ENCODE measurements at regions not wholly inside any gene's neighbourhood (a gene's known extent, or its start where the extent isn't known, plus 50 kb on each side); places are given as distances from the start of the nearest gene placed in this dataset.

- Histone ChIP-seq H3K4me2 (ENCODE audit: low read length) (no peak overlapping the region), H3K36me3 (ENCODE audit: control insufficient read depth, low read length) (no peaks in the 10 kb centered on the region), H3K27ac (ENCODE audit: low read depth, low read length) (no peak overlapping the region), H3K4me1 (ENCODE audit: control insufficient read depth, low read length) (no peaks in the 10 kb centered on the region), H4K20me1 (ENCODE audit: control insufficient read depth, insufficient read depth, low read depth, low read length) (no peaks in the 10 kb centered on the region), H3K9me2 (replicated peaks; ENCODE audit: control insufficient read depth, low read length) (no peaks in the 10 kb centered on the region; the same call in 1 of the 2 replicates), H3K9me3 (ENCODE audit: control insufficient read depth, insufficient read depth, low read length) (no peaks in the 10 kb centered on the region), H3F3A (ENCODE audit: control insufficient read depth, insufficient read depth) (no peaks in the 10 kb centered on the region), H3K79me2 (ENCODE audit: control insufficient read depth, low read length) (no peaks in the 10 kb centered on the region), H3K4me3 (ENCODE audit: low read length) (no peak overlapping the region), H3K27me3 (ENCODE audit: control insufficient read depth, low read length) (no peaks in the 10 kb centered on the region)
- TF ChIP-seq EZH2phosphoT487 (IDR thresholded peaks at IDR 0.05; ENCODE audit: borderline replicate concordance, low read length) = no peak
- TF ChIP-seq, protein P1, sequence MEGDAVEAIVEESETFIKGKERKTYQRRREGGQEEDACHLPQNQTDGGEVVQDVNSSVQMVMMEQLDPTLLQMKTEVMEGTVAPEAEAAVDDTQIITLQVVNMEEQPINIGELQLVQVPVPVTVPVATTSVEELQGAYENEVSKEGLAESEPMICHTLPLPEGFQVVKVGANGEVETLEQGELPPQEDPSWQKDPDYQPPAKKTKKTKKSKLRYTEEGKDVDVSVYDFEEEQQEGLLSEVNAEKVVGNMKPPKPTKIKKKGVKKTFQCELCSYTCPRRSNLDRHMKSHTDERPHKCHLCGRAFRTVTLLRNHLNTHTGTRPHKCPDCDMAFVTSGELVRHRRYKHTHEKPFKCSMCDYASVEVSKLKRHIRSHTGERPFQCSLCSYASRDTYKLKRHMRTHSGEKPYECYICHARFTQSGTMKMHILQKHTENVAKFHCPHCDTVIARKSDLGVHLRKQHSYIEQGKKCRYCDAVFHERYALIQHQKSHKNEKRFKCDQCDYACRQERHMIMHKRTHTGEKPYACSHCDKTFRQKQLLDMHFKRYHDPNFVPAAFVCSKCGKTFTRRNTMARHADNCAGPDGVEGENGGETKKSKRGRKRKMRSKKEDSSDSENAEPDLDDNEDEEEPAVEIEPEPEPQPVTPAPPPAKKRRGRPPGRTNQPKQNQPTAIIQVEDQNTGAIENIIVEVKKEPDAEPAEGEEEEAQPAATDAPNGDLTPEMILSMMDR (IDR thresholded peaks at IDR 0.05; ENCODE audit: low read depth, low read length, poor library complexity, severe bottlenecking) = no peak
These were observed 636.6 kb upstream of the GOT2 start for GRCh38 chr16:59370717-59371116.

- Histone ChIP-seq H4K20me1 (ENCODE audit: control insufficient read depth, insufficient read depth, low read depth, low read length) (no peaks in the 10 kb centered on the region), H3K79me2 (ENCODE audit: control insufficient read depth, low read length) (no peaks in the 10 kb centered on the region), H3K9me2 (replicated peaks; ENCODE audit: control insufficient read depth, low read length) (no peaks in the 10 kb centered on the region), H3K9me3 (ENCODE audit: control insufficient read depth, insufficient read depth, low read length) (no peaks in the 10 kb centered on the region), H3K27me3 (ENCODE audit: control insufficient read depth, low read length) (no peaks in the 10 kb centered on the region), H3K4me2 (ENCODE audit: low read length) (no peak overlapping the region), H3F3A (ENCODE audit: control insufficient read depth, insufficient read depth) (no peaks in the 10 kb centered on the region), H3K4me1 (ENCODE audit: control insufficient read depth, low read length) (no peaks in the 10 kb centered on the region), H3K4me3 (ENCODE audit: low read length) (no peak overlapping the region), H3K36me3 (ENCODE audit: control insufficient read depth, low read length) (no peaks in the 10 kb centered on the region), H3K27ac (ENCODE audit: low read depth, low read length) (no peak overlapping the region)
- TF ChIP-seq EZH2phosphoT487 (IDR thresholded peaks at IDR 0.05; ENCODE audit: borderline replicate concordance, low read length) = no peak
- TF ChIP-seq, protein P1 (IDR thresholded peaks at IDR 0.05; ENCODE audit: low read depth, low read length, poor library complexity, severe bottlenecking) = no peak
These were observed 635.4 kb upstream of the GOT2 start for GRCh38 chr16:59369523-59369922.

GRCh38 chr16:59368586-59368985 is 634.5 kb upstream of the GOT2 start:
- Histone ChIP-seq H3F3A (ENCODE audit: control insufficient read depth, insufficient read depth) (no peaks in the 10 kb centered on the region), H3K4me1 (ENCODE audit: control insufficient read depth, low read length) (no peaks in the 10 kb centered on the region), H3K27ac (ENCODE audit: low read depth, low read length) (no peak overlapping the region), H3K79me2 (ENCODE audit: control insufficient read depth, low read length) (no peaks in the 10 kb centered on the region), H3K9me3 (ENCODE audit: control insufficient read depth, insufficient read depth, low read length) (no peaks in the 10 kb centered on the region), H3K4me3 (ENCODE audit: low read length) (no peak overlapping the region), H3K36me3 (ENCODE audit: control insufficient read depth, low read length) (no peaks in the 10 kb centered on the region), H3K9me2 (replicated peaks; ENCODE audit: control insufficient read depth, low read length) (no peaks in the 10 kb centered on the region), H3K27me3 (ENCODE audit: control insufficient read depth, low read length) (no peaks in the 10 kb centered on the region), H3K4me2 (ENCODE audit: low read length) (no peak overlapping the region), H4K20me1 (ENCODE audit: control insufficient read depth, insufficient read depth, low read depth, low read length) (no peaks in the 10 kb centered on the region)
- no peak for TF ChIP-seq EZH2phosphoT487 (IDR thresholded peaks at IDR 0.05; ENCODE audit: borderline replicate concordance, low read length)
- TF ChIP-seq, protein P1 (IDR thresholded peaks at IDR 0.05; ENCODE audit: low read depth, low read length, poor library complexity, severe bottlenecking) = no peak

DNA sequence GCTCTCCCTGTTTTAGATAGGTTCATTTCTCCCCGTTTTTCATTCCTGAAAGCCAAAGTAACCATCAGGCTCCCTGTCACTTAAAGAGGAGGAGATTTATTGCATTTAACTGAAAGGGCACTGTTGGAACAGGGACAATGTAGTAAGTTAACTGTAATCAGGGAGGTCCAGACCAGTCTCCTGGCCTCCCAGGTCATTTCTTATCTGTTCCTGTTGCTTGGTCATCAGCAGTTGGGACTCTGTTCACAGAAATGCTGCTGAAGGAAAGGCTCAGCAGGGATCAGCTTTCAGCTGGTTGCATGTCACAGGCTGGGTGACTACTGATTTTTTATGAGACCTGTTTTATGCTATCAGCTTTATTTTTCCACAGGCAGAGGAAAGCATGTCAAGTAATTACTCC is 622.6 kb upstream of the GOT2 start:
- H3F3A ChIP-seq (ENCODE audit: control insufficient read depth, insufficient read depth) = no peaks in the 10 kb centered on the region
- no peaks in the 10 kb centered on the region for H3K9me2 ChIP-seq (replicated peaks; ENCODE audit: control insufficient read depth, low read length)
- no peak overlapping the region for H3K4me2 ChIP-seq (ENCODE audit: low read length)
- no peak overlapping the region for H3K4me3 ChIP-seq (ENCODE audit: low read length)
- H4K20me1 ChIP-seq (ENCODE audit: control insufficient read depth, insufficient read depth, low read depth, low read length) = no peaks in the 10 kb centered on the region
- no peak overlapping the region for H3K27ac ChIP-seq (ENCODE audit: low read depth, low read length)
- H3K79me2 ChIP-seq (ENCODE audit: control insufficient read depth, low read length) = no peaks in the 10 kb centered on the region
- no peaks in the 10 kb centered on the region for H3K36me3 ChIP-seq (ENCODE audit: control insufficient read depth, low read length)
- no peaks in the 10 kb centered on the region for H3K27me3 ChIP-seq (ENCODE audit: control insufficient read depth, low read length)
- H3K9me3 ChIP-seq (ENCODE audit: control insufficient read depth, insufficient read depth, low read length) = no peaks in the 10 kb centered on the region
- H3K4me1 ChIP-seq (ENCODE audit: control insufficient read depth, low read length) = no peaks in the 10 kb centered on the region
- TF ChIP-seq EZH2phosphoT487 (IDR thresholded peaks at IDR 0.05; ENCODE audit: borderline replicate concordance, low read length) = no peak
- TF ChIP-seq, protein P1 (IDR thresholded peaks at IDR 0.05; ENCODE audit: low read depth, low read length, poor library complexity, severe bottlenecking) = no peak

Measured in DOHH2 (cell line).